CD4-positive, CD25-positive, alpha-beta regulatory T cell (primary cell): ENCODE measurements at regions not wholly inside any gene's neighbourhood (a gene's known extent, or its start where the extent isn't known, plus 50 kb on each side); places are given as distances from the start of the nearest gene placed in this dataset.

Experiments
- ATAC-seq, 2 donors: fragments of 150-1000 bp; cut with Tn5 transposase; one replicate each; pipeline ENCODE4 v1.10.0; 2021; ENCODE audit warnings: low read depth in 2 of 2, moderate number of reproducible peaks in 2 of 2, moderate library complexity in 1 of 2
- DNase-seq, 3 donors: peaks; one replicate each; pipeline versions ENCODE4 v3.0.0 to v3.0.0-alpha.2; 2012 to 2022; ENCODE audit warnings: mixed read lengths in 1 of 3
- H3K27ac ChIP-seq: one replicate; pipeline ENCODE4 v1.7.0; 2013; ENCODE audit warnings: mild to moderate bottlenecking, low read length; ENCODE audit not compliant: insufficient read depth, poor library complexity, severe bottlenecking
- H3K27me3 ChIP-seq: one replicate; pipeline ENCODE4 v1.7.0; 2013; ENCODE audit warnings: low read length; ENCODE audit not compliant: control insufficient read depth, insufficient read depth
- H3K36me3 ChIP-seq: one replicate; pipeline ENCODE4 v1.7.0; 2013; ENCODE audit warnings: mild to moderate bottlenecking, low read length, moderate library complexity; ENCODE audit not compliant: control insufficient read depth, insufficient read depth
- H3K4me1 ChIP-seq: 2 replicates; pipeline ENCODE4 v1.7.0; 2013; ENCODE audit warnings: mild to moderate bottlenecking, low read length; ENCODE audit not compliant: insufficient read depth, control insufficient read depth, poor library complexity, severe bottlenecking
- H3K4me3 ChIP-seq: one replicate; pipeline ENCODE4 v1.7.0; 2013; ENCODE audit warnings: low read depth, mild to moderate bottlenecking, low read length, moderate library complexity
- H3K9me3 ChIP-seq, 2 experiments: 1 replicate in 1 of 2; 2 replicates in 1 of 2; pipeline ENCODE4 v1.7.0; 2013; ENCODE audit warnings: low read length in 2 of 2, mild to moderate bottlenecking in 1 of 2, moderate library complexity in 1 of 2; ENCODE audit not compliant: control insufficient read depth in 2 of 2
- H3K27ac Mint-ChIP-seq, 3 donors: one replicate each; pipeline ENCODE4 v1.8.0; 2020 to 2022; ENCODE audit warnings: mild to moderate bottlenecking in 3 of 3, mixed read lengths in 3 of 3, moderate library complexity in 2 of 3
- H3K27me3 Mint-ChIP-seq: one replicate; pipeline ENCODE4 v1.8.0; 2022; ENCODE audit warnings: mild to moderate bottlenecking, mixed read lengths
- H3K36me3 Mint-ChIP-seq: one replicate; pipeline ENCODE4 v1.8.0; 2020; ENCODE audit warnings: mixed read lengths
- H3K4me1 Mint-ChIP-seq, 4 donors: one replicate each; pipeline ENCODE4 v1.8.0; 2020 to 2022; ENCODE audit warnings: mixed read lengths in 4 of 4, mild to moderate bottlenecking in 1 of 4
- H3K4me3 Mint-ChIP-seq, 4 donors: one replicate each; pipeline ENCODE4 v1.8.0; 2020 to 2022; ENCODE audit warnings: mild to moderate bottlenecking in 4 of 4, mixed read lengths in 4 of 4, moderate library complexity in 3 of 4
- H3K9me3 Mint-ChIP-seq, 7 donors: one replicate each; pipeline ENCODE4 v1.8.0; 2020 to 2022; ENCODE audit warnings: mixed read lengths in 7 of 7, mild to moderate bottlenecking in 3 of 7, moderate library complexity in 2 of 7

DNA sequence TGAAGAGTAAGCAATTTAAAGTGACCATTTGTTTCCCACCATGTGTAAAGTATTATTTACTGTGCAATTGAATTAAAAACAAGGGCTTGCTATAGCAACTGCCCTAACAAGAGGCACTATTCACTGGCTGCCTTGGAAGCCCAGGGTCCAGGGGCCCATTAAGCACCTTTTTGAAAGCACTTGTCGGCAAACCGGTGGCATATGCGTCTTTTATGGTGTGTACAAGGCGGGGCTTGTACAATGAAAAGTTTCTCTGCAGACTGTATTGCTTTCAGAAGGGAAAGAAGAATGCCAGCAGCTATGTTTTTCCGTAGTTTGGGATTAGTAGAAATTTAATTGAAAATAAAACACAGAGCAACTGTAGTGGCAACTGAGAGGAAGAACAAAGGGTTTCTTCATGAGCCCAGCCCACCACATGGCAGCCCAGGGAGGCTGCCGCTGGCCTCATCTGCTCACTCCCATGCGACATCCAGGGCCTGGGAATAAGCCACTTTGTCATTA is 279.5 kb upstream of the PARD3B start:
- DNase-seq, result no peak
- Histone ChIP-seq H3K27me3 (peaks cover 9% of the 10 kb centered on the region), H3K9me3 (no peaks in the 10 kb centered on the region), H3K4me3 (no peak overlapping the region), H3K4me1 (no peaks in the 10 kb centered on the region), H3K36me3 (no peaks in the 10 kb centered on the region), H3K27ac (no peak overlapping the region)
- ATAC-seq, result no peak
- Mint-ChIP-seq H3K27me3 (peaks cover 49% of the 10 kb centered on the region), H3K27ac (no peak overlapping the region), H3K36me3 (no peaks in the 10 kb centered on the region), H3K9me3 (peaks cover 0 to 6% (median 3%) of the 10 kb centered on the region in 7 donors), H3K4me1 (no peaks in the 10 kb centered on the region), H3K4me3 (no peak overlapping the region)

DNA sequence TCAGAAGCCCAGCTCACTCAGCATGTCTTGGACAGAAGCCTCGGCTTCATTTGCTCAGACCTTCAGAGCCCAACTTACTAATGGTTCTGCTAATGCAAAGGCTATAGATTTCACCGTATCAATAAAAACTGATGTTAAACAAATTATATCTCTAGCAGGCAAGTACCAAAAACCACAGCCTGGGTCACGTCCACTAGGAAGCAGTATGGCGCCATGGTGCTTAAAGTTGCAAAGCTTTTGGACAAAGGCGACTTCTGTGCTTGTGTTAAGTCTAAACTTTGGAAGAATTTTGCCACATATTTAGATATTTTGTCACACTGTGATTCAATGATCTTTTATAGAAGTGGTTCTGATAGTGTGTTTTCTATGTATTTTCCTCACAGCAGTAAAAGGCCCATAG is 276.8 kb upstream of the PARD3B start:
- no peak overlapping the region for H3K27ac ChIP-seq
- H3K27me3 ChIP-seq, result peaks cover 8% of the 10 kb centered on the region
- no peaks in the 10 kb centered on the region for H3K36me3 ChIP-seq
- H3K4me1 ChIP-seq, result no peaks in the 10 kb centered on the region
- peaks cover 43% of the 10 kb centered on the region for H3K27me3 Mint-ChIP-seq
- peaks cover 0 to 10% (median 3%) of the 10 kb centered on the region in 7 donors for H3K9me3 Mint-ChIP-seq
- DNase-seq, result no peak
- peaks cover 0 to 2% of the 10 kb centered on the region in 2 experiments for H3K9me3 ChIP-seq
- H3K4me3 Mint-ChIP-seq, result no peak overlapping the region
- H3K4me1 Mint-ChIP-seq, result no peaks in the 10 kb centered on the region
- no peak overlapping the region for H3K27ac Mint-ChIP-seq
- ATAC-seq, result no peak
- H3K36me3 Mint-ChIP-seq, result no peaks in the 10 kb centered on the region
- no peak overlapping the region for H3K4me3 ChIP-seq

DNA sequence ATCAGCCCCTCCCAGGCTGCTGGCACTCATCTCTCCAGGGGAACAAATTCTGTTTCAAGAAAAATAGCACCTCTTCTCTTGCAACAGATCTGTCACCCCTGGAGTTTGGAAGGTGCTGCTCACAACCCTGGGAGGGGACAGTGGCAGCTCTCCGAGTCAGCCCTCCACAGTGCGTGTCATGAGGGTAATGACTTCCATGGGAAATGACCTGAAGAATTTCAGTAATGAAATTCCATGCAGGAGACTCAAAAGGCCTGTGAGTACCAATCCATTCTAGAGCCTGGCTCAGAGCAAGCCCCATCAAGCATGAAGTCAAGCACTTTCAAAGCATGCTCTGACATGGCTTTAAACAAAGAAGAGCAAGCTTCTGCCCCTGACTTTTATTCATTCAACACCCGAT is 276.3 kb upstream of the PARD3B start:
- ATAC-seq (no peak), DNase-seq (no peak)
- Histone ChIP-seq H3K4me3 (no peak overlapping the region), H3K27ac (no peak overlapping the region), H3K4me1 (no peaks in the 10 kb centered on the region), H3K36me3 (no peaks in the 10 kb centered on the region), H3K9me3 (peaks cover 0 to 2% of the 10 kb centered on the region in 2 experiments), H3K27me3 (peaks cover 8% of the 10 kb centered on the region)
- peaks cover 38% of the 10 kb centered on the region for H3K27me3 Mint-ChIP-seq
- peaks cover 0 to 10% (median 3%) of the 10 kb centered on the region in 7 donors for H3K9me3 Mint-ChIP-seq
- no peaks in the 10 kb centered on the region for H3K4me1 Mint-ChIP-seq
- no peak overlapping the region for H3K4me3 Mint-ChIP-seq
- H3K36me3 Mint-ChIP-seq, result no peaks in the 10 kb centered on the region
- no peak overlapping the region for H3K27ac Mint-ChIP-seq

DNA sequence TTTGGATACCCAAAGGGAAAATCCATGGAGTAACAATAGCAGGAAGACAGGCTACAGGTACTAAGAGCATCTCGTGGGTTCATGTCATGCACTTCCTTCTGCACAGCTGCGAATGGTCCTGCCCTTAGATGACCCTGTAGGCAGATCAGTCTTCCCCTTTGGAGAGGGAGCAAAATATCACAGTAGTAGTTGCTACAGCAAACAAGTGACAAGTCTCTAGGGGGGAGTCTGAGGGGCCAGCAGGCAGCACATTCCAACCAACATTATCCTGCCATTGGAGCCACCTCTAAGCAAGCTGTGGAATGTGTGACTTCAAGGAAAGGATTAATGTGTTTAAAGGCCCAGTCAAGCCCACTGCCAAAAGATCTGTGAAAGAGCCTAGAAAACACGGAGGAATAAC is 273.2 kb upstream of the PARD3B start:
- peaks cover 0 to 2% of the 10 kb centered on the region in 2 experiments for H3K9me3 ChIP-seq
- Mint-ChIP-seq H3K4me3 (no peak overlapping the region), H3K9me3 (peaks cover 0 to 10% (median 3%) of the 10 kb centered on the region in 7 donors), H3K36me3 (no peaks in the 10 kb centered on the region), H3K27me3 (peaks cover 24% of the 10 kb centered on the region), H3K27ac (no peak overlapping the region), H3K4me1 (no peaks in the 10 kb centered on the region)
- no peak overlapping the region for H3K4me3 ChIP-seq
- no peak for DNase-seq
- no peak for ATAC-seq
- H3K27ac ChIP-seq, result no peak overlapping the region
- H3K36me3 ChIP-seq, result no peaks in the 10 kb centered on the region
- H3K27me3 ChIP-seq, result peaks cover 10% of the 10 kb centered on the region
- no peaks in the 10 kb centered on the region for H3K4me1 ChIP-seq

DNA sequence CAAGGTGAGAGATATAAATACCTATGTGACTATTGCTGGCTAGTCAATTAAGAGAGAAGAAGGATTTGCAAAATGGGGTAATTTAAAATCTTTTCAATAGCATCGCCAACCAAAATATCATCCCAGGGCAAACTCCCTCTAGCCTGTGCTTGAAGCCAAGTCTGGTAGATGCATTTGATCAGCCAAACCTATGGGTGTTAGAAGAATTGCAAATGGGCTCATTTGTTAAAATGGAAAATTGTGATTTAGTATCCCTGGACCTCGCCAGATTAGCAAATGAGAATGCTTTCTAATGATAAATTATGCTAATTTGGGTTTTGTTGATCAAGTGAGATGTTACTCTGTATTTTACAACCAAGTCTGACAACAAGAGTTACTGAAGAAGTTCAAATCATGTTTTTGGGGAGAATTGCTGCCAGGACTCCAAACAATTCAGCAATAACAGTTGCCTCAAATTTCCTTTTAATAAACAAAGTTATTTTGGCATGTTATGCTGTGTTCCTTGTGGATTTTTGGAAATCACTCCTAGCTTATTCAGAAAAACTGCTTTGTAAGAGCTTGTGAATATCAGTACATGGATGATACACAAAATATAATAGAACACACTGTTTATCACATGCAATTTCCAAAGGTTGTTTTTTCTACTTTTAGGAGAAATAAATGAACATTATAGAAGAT is 272.5 kb upstream of the PARD3B start:
- no peak overlapping the region for H3K4me3 ChIP-seq

DNA sequence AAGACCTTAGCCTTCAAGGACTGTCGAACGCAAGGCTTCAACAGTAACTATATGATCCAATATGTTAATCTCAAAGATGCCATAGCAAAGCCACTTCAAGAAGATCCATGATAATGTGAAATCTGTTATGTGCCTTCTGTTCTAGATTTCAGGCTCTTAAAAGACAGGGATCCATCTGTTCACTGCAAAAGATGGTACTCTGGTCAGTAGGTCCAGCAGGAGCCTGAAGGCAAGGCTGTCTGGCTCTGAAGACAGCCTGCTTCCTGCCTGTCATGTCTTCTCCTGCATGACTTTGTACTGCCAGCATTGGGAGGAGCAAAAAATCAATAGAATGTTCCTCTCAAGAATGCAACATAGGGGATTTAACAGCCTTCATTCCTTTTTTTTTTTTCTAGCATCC is 270.8 kb upstream of the PARD3B start:
- peaks cover 0 to 10% (median 0%) of the 10 kb centered on the region in 7 donors for H3K9me3 Mint-ChIP-seq
- H3K27me3 Mint-ChIP-seq, result peaks cover 24% of the 10 kb centered on the region
- no peak overlapping the region for H3K27ac Mint-ChIP-seq
- no peak for DNase-seq
- Histone ChIP-seq H3K9me3 (peaks cover 0 to 2% of the 10 kb centered on the region in 2 experiments), H3K36me3 (no peaks in the 10 kb centered on the region), H3K4me3 (no peak overlapping the region), H3K27me3 (peaks cover 9% of the 10 kb centered on the region), H3K27ac (no peak overlapping the region), H3K4me1 (no peaks in the 10 kb centered on the region)
- no peaks in the 10 kb centered on the region for H3K36me3 Mint-ChIP-seq
- no peaks in the 10 kb centered on the region for H3K4me1 Mint-ChIP-seq
- no peak overlapping the region for H3K4me3 Mint-ChIP-seq
- ATAC-seq, result no peak

More for the DNA sequence above, 272.5 kb upstream of the PARD3B start:
- no peak overlapping the region for H3K27ac Mint-ChIP-seq
- H3K4me1 ChIP-seq, result no peaks in the 10 kb centered on the region
- H3K36me3 ChIP-seq, result no peaks in the 10 kb centered on the region
- H3K27ac ChIP-seq, result no peak overlapping the region
- peaks cover 0 to 10% (median 2%) of the 10 kb centered on the region in 7 donors for H3K9me3 Mint-ChIP-seq
- no peak for ATAC-seq
- peaks cover 23% of the 10 kb centered on the region for H3K27me3 Mint-ChIP-seq
- peaks cover 10% of the 10 kb centered on the region for H3K27me3 ChIP-seq
- no peak overlapping the region for H3K4me3 Mint-ChIP-seq
- H3K4me1 Mint-ChIP-seq, result no peaks in the 10 kb centered on the region
- H3K9me3 ChIP-seq, result peaks cover 0 to 2% of the 10 kb centered on the region in 2 experiments
- no peak for DNase-seq
- no peaks in the 10 kb centered on the region for H3K36me3 Mint-ChIP-seq

DNA sequence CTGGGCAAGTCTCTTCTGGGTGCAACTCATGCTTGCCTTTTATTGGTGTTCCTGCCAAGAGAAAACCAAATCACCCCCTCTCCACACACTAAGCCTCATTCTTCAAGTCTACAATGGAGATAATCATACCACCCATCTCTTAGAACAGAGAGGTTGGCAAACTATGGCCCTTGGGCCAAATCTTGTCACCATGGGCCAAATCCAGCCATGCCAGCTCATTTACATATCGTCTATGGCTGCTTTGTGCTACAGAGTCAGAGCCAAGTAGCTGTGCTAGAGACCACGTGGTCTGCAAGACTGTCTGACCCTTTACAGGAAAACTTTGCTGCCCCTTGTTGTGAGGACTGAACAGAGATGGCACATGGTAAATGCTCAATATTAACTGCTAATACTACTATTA is 270.3 kb upstream of the PARD3B start:
- Histone ChIP-seq H3K4me3 (no peak overlapping the region), H3K27ac (no peak overlapping the region), H3K27me3 (peaks cover 9% of the 10 kb centered on the region), H3K4me1 (no peaks in the 10 kb centered on the region), H3K9me3 (peaks cover 0 to 2% of the 10 kb centered on the region in 2 experiments), H3K36me3 (no peaks in the 10 kb centered on the region)
- Mint-ChIP-seq H3K4me3 (no peak overlapping the region), H3K4me1 (no peaks in the 10 kb centered on the region), H3K9me3 (peaks cover 0 to 10% (median 0%) of the 10 kb centered on the region in 7 donors), H3K36me3 (no peaks in the 10 kb centered on the region), H3K27ac (no peak overlapping the region), H3K27me3 (peaks cover 29% of the 10 kb centered on the region)
- no peak for DNase-seq
- ATAC-seq, result no peak

DNA sequence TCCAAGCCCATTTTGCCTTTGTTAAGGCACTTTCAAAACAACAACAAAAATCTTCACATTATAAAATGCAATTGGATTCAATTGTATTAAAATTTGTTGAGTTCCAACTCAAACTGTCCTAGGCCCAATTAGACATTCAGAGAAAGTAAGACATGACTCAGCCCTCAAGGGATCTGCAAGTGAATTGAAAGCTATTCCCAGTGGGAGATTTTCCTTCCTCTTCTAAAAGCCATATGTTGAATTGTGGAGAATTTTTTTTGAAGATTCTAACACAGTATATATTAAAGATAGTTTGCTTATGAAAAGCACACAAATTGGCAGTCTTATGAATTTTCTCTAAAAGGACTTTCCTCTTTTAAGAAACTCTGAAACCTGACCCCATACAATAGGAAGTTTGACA is 268.0 kb upstream of the PARD3B start:
- no peaks in the 10 kb centered on the region for H3K36me3 ChIP-seq
- Mint-ChIP-seq H3K4me1 (no peaks in the 10 kb centered on the region), H3K27me3 (peaks cover 32% of the 10 kb centered on the region), H3K4me3 (no peak overlapping the region), H3K27ac (no peak overlapping the region), H3K36me3 (no peaks in the 10 kb centered on the region), H3K9me3 (peaks cover 0 to 3% (median 0%) of the 10 kb centered on the region in 7 donors)
- H3K27me3 ChIP-seq, result peaks cover 7% of the 10 kb centered on the region
- H3K9me3 ChIP-seq, result no peaks in the 10 kb centered on the region
- H3K4me1 ChIP-seq, result no peaks in the 10 kb centered on the region
- no peak for DNase-seq
- no peak overlapping the region for H3K27ac ChIP-seq
- H3K4me3 ChIP-seq, result no peak overlapping the region
- no peak for ATAC-seq
